HepG2 (cell line): ENCODE measurements at regions not wholly inside any gene's neighbourhood (a gene's known extent, or its start where the extent isn't known, plus 50 kb on each side); places are given as distances from the start of the nearest gene placed in this dataset.

Experiments
- ATAC-seq: fragments of 200-7000 bp; cut with Tn5 transposase; 3 replicates; pipeline ENCODE4 v1.9.1; 2020; ENCODE audit warnings: mild to moderate bottlenecking, moderate library complexity
- BruUV-seq: library from RNA; stranded (reverse); fragments of 400-500 nt; replicated peaks from 2 replicates; lab custom pipeline; 2021; lab: Mats Ljungman, UMichigan
- CTCF ChIA-PET: fragments of 300-600 bp; formaldehyde crosslinking; extraction: SDS; loops from one replicate; lab custom pipeline; 2021; ENCODE audit warnings: low total read pairs, inconsistent platforms, low intra/inter-chr PET ratio; lab: Yijun Ruan, JAX
- POLR2A ChIA-PET: fragments of 350-600 bp; sonication (Branson Sonifier 250); formaldehyde crosslinking; loops from one replicate; lab custom pipeline; 2020; ENCODE audit warnings: antibody characterized with exemption, inconsistent platforms; lab: Yijun Ruan, JAX
- DNase-seq: peaks from one replicate; pipeline ENCODE4 v3.0.0-alpha.2; 2015; ENCODE audit warnings: low spot score
- FAIRE-seq: peaks from 3 replicates; lab custom pipeline; 2011; peaks lifted over from hg19 to GRCh38; lab: Jason Lieb, UNC
- H2AFZ ChIP-seq: one replicate; pipeline ENCODE4 v1.6.1; 2011; ENCODE audit warnings: low read length, inconsistent platforms
- H3K27ac ChIP-seq: fragments of 300-600 bp; 3 replicates; pipeline ENCODE4 v1.8.0; 2011; ENCODE audit warnings: mixed run types, mild to moderate bottlenecking, mixed read lengths, low read length, inconsistent platforms; ENCODE audit not compliant: insufficient read depth; ENCODE audit errors: extremely low read length
- H3K27me3 ChIP-seq, 2 experiments: fragments of 200-600 bp in 1 of 2; 2 replicates in 1 of 2; 3 replicates in 1 of 2; pipeline versions ENCODE4 v1.6.0 to v1.8.0; 2011; ENCODE audit warnings: low read length in 2 of 2, mild to moderate bottlenecking in 2 of 2, moderate library complexity in 2 of 2, inconsistent platforms in 1 of 2; ENCODE audit not compliant: insufficient read depth in 2 of 2, control insufficient read depth in 1 of 2
- H3K36me3 ChIP-seq, 2 experiments: fragments of 200-600 bp in 1 of 2; replicated peaks in 1 of 2; 2 replicates in 1 of 2; 3 replicates in 1 of 2; pipeline versions ENCODE4 v1.5.1 to v1.8.0; 2011; ENCODE audit warnings: low read length in 2 of 2, inconsistent platforms in 1 of 2; ENCODE audit not compliant: insufficient read depth in 2 of 2, control insufficient read depth in 1 of 2
- H3K4me1 ChIP-seq: 2 replicates; pipeline ENCODE4 v1.5.1; 2012; ENCODE audit warnings: low read length, inconsistent platforms; ENCODE audit not compliant: insufficient read depth
- H3K4me2 ChIP-seq: 2 replicates; pipeline ENCODE4 v1.6.0; 2011; ENCODE audit warnings: low read depth, low read length, inconsistent platforms
- H3K4me3 ChIP-seq, 3 experiments: fragments of 200-600 bp in 1 of 3; sonication (generic), shearing (Covaris generic) in 1 of 3; replicated peaks in 1 of 3; 2 replicates each; pipeline ENCODE4 v1.5.1; 2011 to 2016; ENCODE audit warnings: low read length in 3 of 3, inconsistent platforms in 2 of 3, low read depth in 2 of 3, mild to moderate bottlenecking in 2 of 3, control low read depth in 1 of 3, mixed read lengths in 1 of 3; ENCODE audit not compliant: insufficient read depth in 1 of 3
- H3K79me2 ChIP-seq: one replicate; pipeline ENCODE4 v1.6.1; 2011; ENCODE audit warnings: low read length, inconsistent platforms; ENCODE audit not compliant: insufficient read depth
- H3K9ac ChIP-seq: 2 replicates; pipeline ENCODE4 v1.6.0; 2011; ENCODE audit warnings: mild to moderate bottlenecking, low read depth, low read length, inconsistent platforms; ENCODE audit not compliant: insufficient read depth
- H3K9me3 ChIP-seq: 2 replicates; pipeline ENCODE4 v1.5.1; 2012; ENCODE audit warnings: mild to moderate bottlenecking, low read length
- H4K20me1 ChIP-seq: 2 replicates; pipeline ENCODE4 v1.6.0; 2011; ENCODE audit warnings: inconsistent platforms, mild to moderate bottlenecking, low read length, moderate library complexity; ENCODE audit not compliant: insufficient read depth
- KLF12 ChIP-seq: sonication (generic); formaldehyde crosslinking; IDR thresholded peaks from 2 replicates; pipeline ENCODE4 v1.4.0; 2020; ENCODE audit warnings: missing genetic modification reagents, borderline replicate concordance
- MAF1 ChIP-seq: sonication (generic); formaldehyde crosslinking; IDR thresholded peaks from 2 replicates; pipeline ENCODE4 v1.5.0; 2020; ENCODE audit warnings: missing genetic modification reagents, borderline replicate concordance
- MAFF ChIP-seq: IDR thresholded peaks from 2 replicates; pipeline ENCODE4 v1.6.1; 2011; ENCODE audit warnings: low read depth, low read length, improper control_type of control experiment
- MAFK ChIP-seq, 2 experiments: IDR thresholded peaks in 1 of 2; conservative IDR thresholded peaks in 1 of 2; 2 replicates each; pipeline ENCODE4 v1.6.1; 2011; ENCODE audit warnings: improper control_type of control experiment in 2 of 2, low read length in 2 of 2
- PHF21A ChIP-seq: sonication (generic); formaldehyde crosslinking; IDR thresholded peaks from 2 replicates; pipeline ENCODE4 v1.5.0; 2020; ENCODE audit warnings: mild to moderate bottlenecking, missing genetic modification reagents
- ZBTB46 ChIP-seq: sonication (generic); formaldehyde crosslinking; IDR thresholded peaks from 2 replicates; pipeline ENCODE4 v1.4.0; 2020; ENCODE audit warnings: mild to moderate bottlenecking, missing genetic modification reagents, borderline replicate concordance
- ZNF275 ChIP-seq: sonication (generic); formaldehyde crosslinking; IDR thresholded peaks from 2 replicates; pipeline ENCODE4 v1.8.0; 2022; ENCODE audit warnings: missing genetic modification reagents, mild to moderate bottlenecking, inconsistent platforms, borderline replicate concordance
- ZNF414 ChIP-seq: sonication (generic); formaldehyde crosslinking; IDR thresholded peaks from 2 replicates; pipeline ENCODE4 v1.5.0; 2020; ENCODE audit warnings: missing genetic modification reagents
- ZNF720 ChIP-seq: sonication (generic); formaldehyde crosslinking; IDR thresholded peaks from 2 replicates; pipeline ENCODE4 v1.4.0; 2020; ENCODE audit warnings: missing genetic modification reagents
- WGBS: methylation state at CpG from one replicate; pipeline ENCODE4 v1.1.6; 2017; ENCODE audit warnings: low lambda C conversion rate; 5-methylcytosine and 5-hydroxymethylcytosine counted together
- in situ Hi-C: cut with HindIII; loops from 2 replicates; pipeline ENCODE4 v1.10.0; 2017; ENCODE audit warnings: low pct_unique_long_range_greater_than_20kb; ENCODE audit not compliant: extremely low pct_ligation_motif_present
- intact Hi-C: fragments of 100-400 bp; cut with micrococcal nuclease; formaldehyde crosslinking; loops from one replicate; pipeline ENCODE4 v1.10.0; 2022; ENCODE audit not compliant: unreplicated experiment

- DNase-seq, result no peak
- Histone ChIP-seq H3K4me2 (no peak overlapping the region), H3K9ac (no peak overlapping the region), H3K79me2 (no peaks in the 10 kb centered on the region), H3K4me3 (no peak overlapping the region), H3K36me3 (no peaks in the 10 kb centered on the region), H2AFZ (no peak overlapping the region), H3K4me1 (no peaks in the 10 kb centered on the region), H3K27ac (no peak overlapping the region), H4K20me1 (no peaks in the 10 kb centered on the region), H3K9me3 (peaks cover 95% of the 10 kb centered on the region), H3K27me3 (no peaks in the 10 kb centered on the region)
- no peak for TF ChIP-seq KLF12 (CRISPR knock-in tag)
- peak; percentile 99 for TF ChIP-seq MAFF
- peak; percentile 99 to 100 for TF ChIP-seq MAFK (conservative IDR thresholded peaks at IDR 0.05 in 1 of 2, IDR thresholded peaks at IDR 0.05 in 1 of 2; ENCODE audit: low read length in 2 of 2)
- no peak for FAIRE-seq
- intact Hi-C loops (no loop called here), in situ Hi-C loops (no loop called here)
- no TSS peak for BruUV-seq
- WGBS, result 0% methylated on average over 1 of the region's 1 CpG
- ChIA-PET CTCF (no interaction called here), POLR2A (no interaction called here)
- no peak for ATAC-seq
These were observed 200.1 kb upstream of the NRXN1 start for GRCh38 chr2:51232027-51232426.

GRCh38 chr2:51231071-51231470 is 199.1 kb upstream of the NRXN1 start:
- Histone ChIP-seq H4K20me1 (no peaks in the 10 kb centered on the region), H3K4me1 (no peaks in the 10 kb centered on the region), H3K4me2 (no peak overlapping the region), H3K4me3 (no peak overlapping the region), H3K9me3 (peaks cover 95% of the 10 kb centered on the region), H3K27me3 (no peaks in the 10 kb centered on the region), H3K36me3 (no peaks in the 10 kb centered on the region), H2AFZ (no peak overlapping the region), H3K27ac (no peak overlapping the region), H3K79me2 (no peaks in the 10 kb centered on the region), H3K9ac (no peak overlapping the region)
- ChIA-PET POLR2A (no interaction called here), CTCF (no interaction called here)
- ATAC-seq (no peak), DNase-seq (no peak), FAIRE-seq (no peak)
- BruUV-seq, result no TSS peak
- in situ Hi-C loops, result no loop called here
- WGBS, result 0% methylated on average over 2 of the region's 2 CpGs
- intact Hi-C loops, result no loop called here
- TF ChIP-seq ZNF414 (no peak), ZBTB46 (CRISPR knock-in tag) (no peak), ZNF275 (CRISPR knock-in tag) (no peak), PHF21A (no peak), MAF1 (CRISPR knock-in tag) (no peak), ZNF720 (CRISPR knock-in tag) (no peak)
